Spleen (tissue), 11 donors: ENCODE measurements at regions not wholly inside any gene's neighbourhood (a gene's known extent, or its start where the extent isn't known, plus 50 kb on each side); places are given as distances from the start of the nearest gene placed in this dataset.

Experiments
- DNase-seq: peaks from one replicate; pipeline ENCODE4 v3.0.0-alpha.2; 2020
- H3K27ac ChIP-seq, 8 donors: fragments of 200-600 bp; sonication (generic) in 7 of 8; 1 replicate in 4 of 8; 2 replicates in 4 of 8; pipeline versions ENCODE4 v1.5.0 to v1.8.0; 2016 to 2021; ENCODE audit warnings: inconsistent platforms in 4 of 8, mild to moderate bottlenecking in 4 of 8, moderate library complexity in 1 of 8
- H3K27me3 ChIP-seq, 7 donors: fragments of 200-600 bp; sonication (generic) in 6 of 7; replicated peaks in 1 of 7; 1 replicate in 4 of 7; 2 replicates in 3 of 7; pipeline versions ENCODE4 v1.5.0 to v1.8.0; 2016 to 2021; ENCODE audit warnings: inconsistent platforms in 3 of 7, mild to moderate bottlenecking in 1 of 7
- H3K36me3 ChIP-seq, 6 donors: fragments of 200-600 bp; sonication (generic) in 5 of 6; 1 replicate in 4 of 6; 2 replicates in 2 of 6; pipeline versions ENCODE4 v1.5.0 to v1.8.0; 2016 to 2021; ENCODE audit warnings: inconsistent platforms in 2 of 6
- H3K4me1 ChIP-seq, 6 donors: fragments of 200-600 bp; sonication (generic) in 5 of 6; 1 replicate in 3 of 6; 2 replicates in 3 of 6; pipeline versions ENCODE4 v1.5.0 to v1.8.0; 2016 to 2021; ENCODE audit warnings: inconsistent platforms in 3 of 6
- H3K4me3 ChIP-seq, 8 donors: fragments of 200-600 bp; sonication (generic) in 7 of 8; 1 replicate in 4 of 8; 2 replicates in 4 of 8; pipeline versions ENCODE4 v1.5.0 to v1.8.0; 2016 to 2021; ENCODE audit warnings: inconsistent platforms in 4 of 8, mild to moderate bottlenecking in 4 of 8, moderate library complexity in 2 of 8
- H3K9me3 ChIP-seq, 8 donors: fragments of 200-600 bp; sonication (generic) in 7 of 8; 1 replicate in 4 of 8; 2 replicates in 4 of 8; pipeline versions ENCODE4 v1.5.0 to v1.8.0; 2016 to 2021; ENCODE audit warnings: inconsistent platforms in 4 of 8
- CTCF ChIP-seq, 11 experiments: fragments of 200-600 bp in 7 of 11; fragments of 450-650 bp in 4 of 11; sonication (generic) in 4 of 11; IDR thresholded peaks in 8 of 11; conservative IDR thresholded peaks in 3 of 11; 1 replicate in 7 of 11; 2 replicates in 4 of 11; pipeline versions ENCODE4 v1.4.0 to v1.8.0; 2016 to 2021; ENCODE audit warnings: antibody characterized with exemption in 11 of 11, inconsistent platforms in 4 of 11, mild to moderate bottlenecking in 1 of 11
- POLR2A ChIP-seq, 3 donors: fragments of 450-650 bp; IDR thresholded peaks; one replicate each; pipeline ENCODE4 v1.5.1; 2017; ENCODE audit warnings: antibody characterized with exemption in 3 of 3, mild to moderate bottlenecking in 1 of 3
- POLR2AphosphoS5 ChIP-seq, 3 donors: sonication (generic); formaldehyde crosslinking; IDR thresholded peaks; one replicate each; pipeline ENCODE4 v1.5.1; 2017; ENCODE audit warnings: antibody characterized with exemption in 3 of 3
- WGBS, 5 donors: extraction: QIAGEN DNeasy Blood & Tissue Kit in 3 of 5; methylation state at CpG; one replicate each; pipeline versions ENCODE4 v1.1.5 to v1.1.7; 2013 to 2018; 5-methylcytosine and 5-hydroxymethylcytosine counted together
- intact Hi-C: fragments of 100-400 bp; cut with DNase I; formaldehyde crosslinking; loops from one replicate; pipeline ENCODE4 v1.15.0; 2023; ENCODE audit warnings: low total_unique reads
- donor health status: healthy with polysubstance abuse.
- donor health status: DM: no; HTN: no; CAD: no; lungs with moderate emphysema.
- donor health status: DM: no; HTN: no; CAD: no.
- donor health status: Bipolar disorder and iron deficiency.
- donor health status: healthy.
- donor health status: DM: no; HTN: no; CAD: no.
- donor health status: DM: yes; HTN: yes; CAD: no.

GRCh38 chr14:104309657-104310369 is 171.4 kb downstream of the KIF26A start:
- Histone ChIP-seq H3K27ac (no peak overlapping the region), H3K4me3 (no peak overlapping the region), H3K36me3 (no peaks in the 10 kb centered on the region), H3K27me3 (peaks cover 0 to 35% (median 0%) of the 10 kb centered on the region in 7 donors), H3K9me3 (peaks cover 0 to 17% (median 6%) of the 10 kb centered on the region in 8 donors), H3K4me1 (no peaks in the 10 kb centered on the region)
- intact Hi-C loops: no loop called here
- 69 to 85% (median 76%) methylated on average over 2 to 8 of the region's 8 CpGs for WGBS, 5 donors
- peak; percentile 44 for DNase-seq
- TF ChIP-seq CTCF (IDR thresholded peaks at IDR 0.05 in 8 of 11, conservative IDR thresholded peaks at IDR 0.05 in 3 of 11) (no peak), POLR2AphosphoS5 (IDR thresholded peaks at IDR 0.05) (no peak), POLR2A (IDR thresholded peaks at IDR 0.05) (no peak)

GRCh38 chr14:104311358-104311757 is 173.0 kb downstream of the KIF26A start:
- Histone ChIP-seq H3K4me3 (no peak overlapping the region), H3K27ac (no peak overlapping the region), H3K9me3 (peaks cover 0 to 17% (median 6%) of the 10 kb centered on the region in 8 donors), H3K36me3 (no peaks in the 10 kb centered on the region), H3K27me3 (peaks cover 0 to 32% (median 0%) of the 10 kb centered on the region in 7 donors), H3K4me1 (peaks cover 0 to 8% (median 0%) of the 10 kb centered on the region in 6 donors)
- TF ChIP-seq POLR2AphosphoS5 (IDR thresholded peaks at IDR 0.05) (no peak), POLR2A (IDR thresholded peaks at IDR 0.05) (no peak), CTCF (IDR thresholded peaks at IDR 0.05 in 8 of 11, conservative IDR thresholded peaks at IDR 0.05 in 3 of 11) (no peak)
- intact Hi-C loops: no loop called here
- 66 to 78% (median 72%) methylated on average over 4 of the region's 4 CpGs for WGBS, 5 donors
- peak; percentile 5 for DNase-seq

- peaks cover 0 to 13% (median 0%) of the 10 kb centered on the region in 7 donors for H3K27me3 ChIP-seq
- H3K27ac ChIP-seq: no peak overlapping the region
- peaks cover 0 to 18% (median 8%) of the 10 kb centered on the region in 6 donors for H3K4me1 ChIP-seq
- no peak overlapping the region for H3K4me3 ChIP-seq
- peaks cover 0 to 17% (median 6%) of the 10 kb centered on the region in 8 donors for H3K9me3 ChIP-seq
- 71 to 88% (median 82%) methylated on average over 4 of the region's 4 CpGs for WGBS, 5 donors
- intact Hi-C loops: no loop called here
- no peak for TF ChIP-seq POLR2AphosphoS5 (IDR thresholded peaks at IDR 0.05)
- TF ChIP-seq POLR2A (IDR thresholded peaks at IDR 0.05): no peak
- TF ChIP-seq CTCF (IDR thresholded peaks at IDR 0.05 in 8 of 11, conservative IDR thresholded peaks at IDR 0.05 in 3 of 11): no peak
- no peaks in the 10 kb centered on the region for H3K36me3 ChIP-seq
- peak; percentile 13 for DNase-seq
Measured at GRCh38 chr14:104313674-104314073, 175.3 kb downstream of the KIF26A start.

GRCh38 chr14:104314251-104314941 is 176.0 kb downstream of the KIF26A start:
- WGBS, 5 donors: 74 to 86% (median 83%) methylated on average over 12 to 19 of the region's 19 CpGs
- Histone ChIP-seq H3K4me3 (no peak overlapping the region), H3K27me3 (peaks cover 0 to 15% (median 0%) of the 10 kb centered on the region in 7 donors), H3K36me3 (no peaks in the 10 kb centered on the region), H3K9me3 (peaks cover 0 to 17% (median 6%) of the 10 kb centered on the region in 8 donors), H3K27ac (no peak overlapping the region), H3K4me1 (peaks cover 0 to 18% (median 8%) of the 10 kb centered on the region in 6 donors)
- peak; percentile 63 for DNase-seq
- TF ChIP-seq CTCF (IDR thresholded peaks at IDR 0.05 in 8 of 11, conservative IDR thresholded peaks at IDR 0.05 in 3 of 11) (no peak), POLR2AphosphoS5 (IDR thresholded peaks at IDR 0.05) (no peak)
- intact Hi-C loops: no loop called here
